Mesenchymal stem cell (in vitro differentiated cells and primary cell): ENCODE measurements at regions not wholly inside any gene's neighbourhood (a gene's known extent, or its start where the extent isn't known, plus 50 kb on each side); places are given as distances from the start of the nearest gene placed in this dataset.

Source experiments
- DNase-seq: peaks from one replicate; pipeline ENCODE4 v3.0.0-alpha.2; 2013
- H2AFZ ChIP-seq: one replicate; pipeline ENCODE4 v1.6.1; 2013; ENCODE audit warnings: low read depth, mild to moderate bottlenecking, control low read depth, inconsistent platforms, low read length, moderate library complexity
- H2AK5ac ChIP-seq: 2 replicates; pipeline ENCODE4 v1.6.1; 2013; ENCODE audit warnings: low read length, moderate library complexity, mild to moderate bottlenecking, inconsistent platforms; ENCODE audit not compliant: severe bottlenecking
- H2BK120ac ChIP-seq: one replicate; pipeline ENCODE4 v1.6.1; 2013; ENCODE audit warnings: low read depth, mild to moderate bottlenecking, inconsistent platforms, low read length, moderate library complexity
- H2BK12ac ChIP-seq, 2 experiments: one replicate each; pipeline ENCODE4 v1.6.1; 2013; ENCODE audit warnings: inconsistent platforms in 2 of 2, low read length in 2 of 2, mild to moderate bottlenecking in 2 of 2, moderate library complexity in 2 of 2, control low read depth in 1 of 2
- H2BK15ac ChIP-seq: one replicate; pipeline ENCODE4 v1.6.1; 2013; ENCODE audit warnings: mild to moderate bottlenecking, low read depth, inconsistent platforms; ENCODE audit not compliant: poor library complexity, severe bottlenecking
- H2BK5ac ChIP-seq: 2 replicates; pipeline ENCODE4 v1.6.1; 2013; ENCODE audit warnings: low read depth, mild to moderate bottlenecking, low read length, control low read depth, inconsistent platforms; ENCODE audit not compliant: poor library complexity, severe bottlenecking
- H3K14ac ChIP-seq, 2 experiments: one replicate each; pipeline ENCODE4 v1.6.1; 2013; ENCODE audit warnings: inconsistent platforms in 2 of 2, low read length in 2 of 2, control low read depth in 1 of 2, mild to moderate bottlenecking in 1 of 2, moderate library complexity in 1 of 2
- H3K18ac ChIP-seq, 2 experiments: one replicate each; pipeline ENCODE4 v1.6.1; 2013; ENCODE audit warnings: inconsistent platforms in 2 of 2, low read length in 2 of 2, control low read depth in 1 of 2, low read depth in 1 of 2, mild to moderate bottlenecking in 1 of 2
- H3K23ac ChIP-seq, 2 experiments: one replicate each; pipeline ENCODE4 v1.6.1; 2013; ENCODE audit warnings: inconsistent platforms in 2 of 2, low read length in 2 of 2, mild to moderate bottlenecking in 2 of 2, moderate library complexity in 2 of 2, control low read depth in 1 of 2
- H3K27ac ChIP-seq: 2 replicates; pipeline ENCODE4 v1.5.1; 2013; ENCODE audit warnings: mild to moderate bottlenecking, moderate library complexity, low read length, control low read depth, inconsistent platforms; ENCODE audit not compliant: poor library complexity, severe bottlenecking
- H3K27me3 ChIP-seq, 2 experiments: 2 replicates each; pipeline versions ENCODE4 v1.6.1 to v1.7.0; 2013; ENCODE audit warnings: low read length in 2 of 2, mild to moderate bottlenecking in 2 of 2, moderate library complexity in 2 of 2, control low read depth in 1 of 2, inconsistent platforms in 1 of 2; ENCODE audit not compliant: control insufficient read depth in 1 of 2, insufficient read depth in 1 of 2
- H3K36me3 ChIP-seq, 2 experiments: 2 replicates each; pipeline versions ENCODE4 v1.6.1 to v1.7.0; 2013; ENCODE audit warnings: low read length in 2 of 2, control low read depth in 1 of 2, inconsistent platforms in 1 of 2, low read depth in 1 of 2, mild to moderate bottlenecking in 1 of 2; ENCODE audit not compliant: insufficient read depth in 2 of 2, control insufficient read depth in 1 of 2
- H3K4ac ChIP-seq, 2 experiments: one replicate each; pipeline ENCODE4 v1.6.1; 2013; ENCODE audit warnings: inconsistent platforms in 2 of 2, low read length in 2 of 2, mild to moderate bottlenecking in 2 of 2, moderate library complexity in 2 of 2, control low read depth in 1 of 2, low read depth in 1 of 2
- H3K4me1 ChIP-seq: 2 replicates; pipeline ENCODE4 v1.6.1; 2013; ENCODE audit warnings: low read depth, low read length, control low read depth; ENCODE audit not compliant: control insufficient read depth, insufficient read depth
- H3K4me2 ChIP-seq: 2 replicates; pipeline ENCODE4 v1.6.1; 2013; ENCODE audit warnings: low read length, mild to moderate bottlenecking, inconsistent platforms; ENCODE audit not compliant: poor library complexity, severe bottlenecking
- H3K4me3 ChIP-seq, 2 experiments: 2 replicates each; pipeline versions ENCODE4 v1.5.1 to v1.7.0; 2013; ENCODE audit warnings: low read length in 2 of 2, mild to moderate bottlenecking in 2 of 2, control low read depth in 1 of 2, low read depth in 1 of 2; ENCODE audit not compliant: insufficient read depth in 1 of 2
- H3K79me1 ChIP-seq: replicated peaks from 2 replicates; pipeline ENCODE4 v1.6.1; 2013; ENCODE audit warnings: mild to moderate bottlenecking, control low read depth, low read length, inconsistent platforms; ENCODE audit not compliant: poor library complexity, severe bottlenecking
- H3K9ac ChIP-seq: 2 replicates; pipeline ENCODE4 v1.7.0; 2013; ENCODE audit warnings: mild to moderate bottlenecking, low read length, moderate library complexity
- H3K9me3 ChIP-seq: 2 replicates; pipeline ENCODE4 v1.7.0; 2013; ENCODE audit warnings: mild to moderate bottlenecking, low read length; ENCODE audit not compliant: control insufficient read depth
- H4K8ac ChIP-seq: one replicate; pipeline ENCODE4 v1.6.1; 2013; ENCODE audit warnings: inconsistent platforms, mild to moderate bottlenecking, low read length, moderate library complexity
- H4K91ac ChIP-seq: one replicate; pipeline ENCODE4 v1.6.1; 2013; ENCODE audit warnings: mild to moderate bottlenecking, low read length, inconsistent platforms
- WGBS: methylation state at CpG from one replicate; pipeline ENCODE4 v1.1.7; 2013; ENCODE audit warnings: mixed read lengths; 5-methylcytosine and 5-hydroxymethylcytosine counted together

DNA sequence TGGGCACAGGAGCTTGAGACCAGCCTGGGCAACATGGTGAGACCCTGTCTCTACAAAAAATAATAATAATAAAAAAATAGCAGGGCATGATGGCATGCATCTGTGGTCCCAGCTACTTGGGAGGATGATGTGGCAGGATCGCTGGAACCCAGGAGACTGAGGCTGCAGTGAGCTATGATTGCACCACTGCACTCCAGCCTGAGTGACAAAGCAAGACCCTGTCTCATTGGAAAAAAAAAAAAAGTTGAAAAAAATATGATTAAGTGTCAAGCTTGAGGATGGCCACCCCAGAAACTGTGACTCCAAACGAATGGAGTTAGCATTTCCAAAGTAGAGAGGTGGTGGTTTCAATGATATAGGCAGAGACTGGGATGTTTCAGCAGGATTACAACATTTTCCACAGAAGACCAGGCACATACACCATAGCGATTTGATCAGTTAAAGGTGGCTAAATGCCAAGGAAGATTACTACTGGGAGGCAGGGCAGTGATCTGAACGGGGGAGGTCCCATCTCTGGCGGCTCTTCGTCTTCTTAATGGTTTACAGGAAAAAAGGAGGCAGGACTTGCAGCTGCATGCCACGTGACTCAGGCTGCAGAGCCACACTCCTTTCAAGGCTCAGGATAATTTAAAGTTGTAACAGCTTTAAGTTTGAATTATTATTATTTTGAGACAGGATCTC is 250.6 kb upstream of the GALNT17 start:
- H2BK15ac ChIP-seq, result no peak overlapping the region
- no peak overlapping the region for H4K8ac ChIP-seq
- H3K79me1 ChIP-seq, result no peaks in the 10 kb centered on the region
- H3K27me3 ChIP-seq, result peaks cover 0 to 9% of the 10 kb centered on the region in 2 experiments
- H3K4me2 ChIP-seq, result no peak overlapping the region
- H4K91ac ChIP-seq, result no peak overlapping the region
- WGBS, result 55% methylated on average over 7 of the region's 7 CpGs
- H2BK5ac ChIP-seq, result no peak overlapping the region
- no peak overlapping the region for H3K4ac ChIP-seq
- no peaks in the 10 kb centered on the region for H3K4me1 ChIP-seq
- H3K18ac ChIP-seq, result no peak overlapping the region
- no peak overlapping the region for H3K9ac ChIP-seq
- H2BK120ac ChIP-seq, result no peak overlapping the region
- H2AFZ ChIP-seq, result no peak overlapping the region
- H3K27ac ChIP-seq, result no peak overlapping the region
- H3K14ac ChIP-seq, result no peak overlapping the region
- no peak for DNase-seq
- H2AK5ac ChIP-seq, result no peak overlapping the region
- no peak overlapping the region for H3K4me3 ChIP-seq
- no peaks in the 10 kb centered on the region for H3K9me3 ChIP-seq
- H3K23ac ChIP-seq, result no peak overlapping the region
- no peak overlapping the region for H2BK12ac ChIP-seq
- no peaks in the 10 kb centered on the region for H3K36me3 ChIP-seq

GRCh38 chr7:70883750-70884439 is 248.0 kb upstream of the GALNT17 start:
- 77% methylated on average over 5 of the region's 5 CpGs for WGBS
- Histone ChIP-seq H2AFZ (no peak overlapping the region), H3K4me2 (no peak overlapping the region), H3K27ac (no peak overlapping the region), H2BK12ac (no peak overlapping the region), H3K9ac (no peak overlapping the region), H3K23ac (no peak overlapping the region), H3K36me3 (no peaks in the 10 kb centered on the region), H2BK120ac (no peak overlapping the region), H4K91ac (no peak overlapping the region), H3K18ac (no peak overlapping the region), H2AK5ac (no peak overlapping the region), H3K4me3 (no peak overlapping the region), H3K27me3 (peaks cover 0 to 10% of the 10 kb centered on the region in 2 experiments), H2BK15ac (no peak overlapping the region), H3K14ac (no peak overlapping the region), H3K9me3 (peaks cover 6% of the 10 kb centered on the region), H3K4ac (no peak overlapping the region), H3K4me1 (no peaks in the 10 kb centered on the region), H3K79me1 (no peaks in the 10 kb centered on the region), H4K8ac (no peak overlapping the region), H2BK5ac (no peak overlapping the region)
- DNase-seq, result no peak

- Histone ChIP-seq H3K18ac (no peak overlapping the region), H3K79me1 (no peaks in the 10 kb centered on the region), H2BK5ac (no peak overlapping the region), H3K4ac (no peak overlapping the region), H4K91ac (no peak overlapping the region), H4K8ac (no peak overlapping the region), H3K27me3 (peaks cover 0 to 10% of the 10 kb centered on the region in 2 experiments), H2AK5ac (no peak overlapping the region), H3K23ac (no peak overlapping the region), H2BK120ac (no peak overlapping the region), H3K9me3 (peaks cover 7% of the 10 kb centered on the region), H3K9ac (no peak overlapping the region), H3K14ac (no peak overlapping the region), H3K4me3 (no peak overlapping the region), H3K27ac (no peak overlapping the region), H2BK12ac (no peak overlapping the region), H2BK15ac (no peak overlapping the region), H3K36me3 (no peaks in the 10 kb centered on the region), H3K4me2 (no peak overlapping the region), H2AFZ (no peak overlapping the region), H3K4me1 (no peaks in the 10 kb centered on the region)
- no peak for DNase-seq
These were observed 247.5 kb upstream of the GALNT17 start for GRCh38 chr7:70884440-70884764.

- Histone ChIP-seq H3K4ac (no peak overlapping the region), H2BK5ac (no peak overlapping the region), H4K91ac (no peak overlapping the region), H2AK5ac (no peak overlapping the region), H3K9me3 (peaks cover 7% of the 10 kb centered on the region), H3K36me3 (no peaks in the 10 kb centered on the region), H2BK12ac (no peak overlapping the region), H3K9ac (no peak overlapping the region), H3K14ac (no peak overlapping the region), H3K27ac (no peak overlapping the region), H3K4me3 (no peak overlapping the region), H3K4me1 (no peaks in the 10 kb centered on the region), H2AFZ (no peak overlapping the region), H4K8ac (no peak overlapping the region), H2BK15ac (no peak overlapping the region), H3K27me3 (peaks cover 0 to 10% of the 10 kb centered on the region in 2 experiments), H2BK120ac (no peak overlapping the region), H3K18ac (no peak overlapping the region), H3K79me1 (no peaks in the 10 kb centered on the region), H3K23ac (no peak overlapping the region), H3K4me2 (no peak overlapping the region)
- WGBS, result 84% methylated on average over 2 of the region's 3 CpGs
- no peak for DNase-seq
These were observed 247.1 kb upstream of the GALNT17 start for GRCh38 chr7:70884809-70885208.
